GM21360 (cell line): ENCODE measurements at regions not wholly inside any gene's neighbourhood (a gene's known extent, or its start where the extent isn't known, plus 50 kb on each side); places are given as distances from the start of the nearest gene placed in this dataset.

Experiments
- ATAC-seq: cut with Tn5 transposase; IDR thresholded peaks from one replicate; pipeline ENCODE4 v1.9.1; 2021; ENCODE audit warnings: mild to moderate bottlenecking, moderate library complexity; ENCODE audit not compliant: unreplicated experiment

- peak; percentile 95 for ATAC-seq
Observed at GRCh38 chrX:39577985-39578869, 519.5 kb downstream of the BCOR start.

- no peak for ATAC-seq
Observed at GRCh38 chrX:39580043-39580442, 517.7 kb downstream of the BCOR start.

GRCh38 chrX:39581411-39581810, 516.3 kb downstream of the BCOR start:
- ATAC-seq, result no peak

- ATAC-seq, result no peak
Observed at GRCh38 chrX:39582091-39582490, 515.7 kb downstream of the BCOR start.

- ATAC-seq, result no peak
Observed at GRCh38 chrX:39582976-39583375, 514.8 kb downstream of the BCOR start.

- no peak for ATAC-seq
Observed at GRCh38 chrX:39585808-39586207, 511.9 kb downstream of the BCOR start.

- ATAC-seq, result no peak
Observed at GRCh38 chrX:39586359-39586758, 511.4 kb downstream of the BCOR start.

GRCh38 chrX:39591099-39591498, 506.7 kb downstream of the BCOR start:
- no peak for ATAC-seq

GRCh38 chrX:39592776-39593175, 505.0 kb downstream of the BCOR start:
- no peak for ATAC-seq

GRCh38 chrX:39595977-39596376, 501.8 kb downstream of the BCOR start:
- ATAC-seq, result no peak

- no peak for ATAC-seq
Observed at GRCh38 chrX:39596437-39596836, 501.3 kb downstream of the BCOR start.

GRCh38 chrX:39599339-39599738, 498.4 kb downstream of the BCOR start:
- ATAC-seq, result no peak

- ATAC-seq, result no peak
Observed at GRCh38 chrX:39600222-39600621, 497.5 kb downstream of the BCOR start.

- no peak for ATAC-seq
Observed at GRCh38 chrX:39601231-39602177, 496.3 kb downstream of the BCOR start.

GRCh38 chrX:39602195-39602594, 495.6 kb downstream of the BCOR start:
- ATAC-seq, result no peak

GRCh38 chrX:39603230-39603629, 494.5 kb downstream of the BCOR start:
- ATAC-seq, result no peak

- ATAC-seq, result no peak
Observed at GRCh38 chrX:39605183-39605582, 492.6 kb downstream of the BCOR start.

GRCh38 chrX:39605866-39606265, 491.9 kb downstream of the BCOR start:
- ATAC-seq, result no peak

GRCh38 chrX:39609941-39610340, 487.8 kb downstream of the BCOR start:
- ATAC-seq, result no peak

GRCh38 chrX:39611468-39611867, 486.3 kb downstream of the BCOR start:
- ATAC-seq, result no peak

- ATAC-seq, result no peak
Observed at GRCh38 chrX:39613482-39613995, 484.2 kb downstream of the BCOR start.
